H1 (cell line): ENCODE measurements at regions not wholly inside any gene's neighbourhood (a gene's known extent, or its start where the extent isn't known, plus 50 kb on each side); places are given as distances from the start of the nearest gene placed in this dataset.

ENCODE experiments used
- CTCF ChIA-PET: fragments of 300-600 bp; sonication (Branson Sonifier 250); formaldehyde crosslinking; loops from one replicate; lab custom pipeline; 2021; ENCODE audit not compliant: partially characterized antibody; lab: Charles Lee
- POLR2A ChIA-PET: fragments of 300-600 bp; sonication (Branson Sonifier 250); formaldehyde crosslinking; loops from one replicate; lab custom pipeline; 2021; ENCODE audit warnings: inconsistent platforms; ENCODE audit not compliant: partially characterized antibody; lab: Charles Lee
- DNase-seq, 2 experiments: peaks; one replicate each; pipeline versions ENCODE4 v3.0.0 to v3.0.0-alpha.2; 2010 to 2022; ENCODE audit warnings: low spot score in 2 of 2, low read depth in 1 of 2, mixed read lengths in 1 of 2
- FAIRE-seq: peaks from 2 replicates; lab custom pipeline; 2011; peaks lifted over from hg19 to GRCh38; lab: Jason Lieb, UNC
- H2AFZ ChIP-seq: 2 replicates; pipeline ENCODE4 v1.8.1; 2012; ENCODE audit warnings: low read length, inconsistent platforms
- H2AK5ac ChIP-seq: 2 replicates; pipeline ENCODE4 v1.6.1; 2013; ENCODE audit warnings: low read depth, low read length
- H2BK120ac ChIP-seq: replicated peaks from 2 replicates; pipeline ENCODE3; 2013; ENCODE audit warnings: low read depth, low read length, inconsistent platforms
- H2BK12ac ChIP-seq: 2 replicates; pipeline ENCODE4 v1.6.1; 2013; ENCODE audit warnings: low read depth, low read length
- H2BK15ac ChIP-seq: 2 replicates; pipeline ENCODE4 v1.6.1; 2013; ENCODE audit warnings: low read length
- H2BK20ac ChIP-seq: 2 replicates; pipeline ENCODE4 v1.6.1; 2013; ENCODE audit warnings: low read length
- H2BK5ac ChIP-seq: 2 replicates; pipeline ENCODE4 v1.6.1; 2013; ENCODE audit warnings: low read depth, low read length
- H3K14ac ChIP-seq: 2 replicates; pipeline ENCODE4 v1.6.1; 2013; ENCODE audit warnings: inconsistent platforms; ENCODE audit not compliant: insufficient read length
- H3K18ac ChIP-seq: 2 replicates; pipeline ENCODE4 v1.6.1; 2013; ENCODE audit warnings: low read length; ENCODE audit errors: extremely low read depth
- H3K23ac ChIP-seq: 2 replicates; pipeline ENCODE4 v1.6.1; 2013; ENCODE audit warnings: inconsistent platforms; ENCODE audit not compliant: insufficient read length
- H3K23me2 ChIP-seq: 2 replicates; pipeline ENCODE4 v1.6.1; 2013; ENCODE audit warnings: low read depth, low read length
- H3K27ac ChIP-seq: 2 replicates; pipeline ENCODE4 v1.6.1; 2011; ENCODE audit warnings: low read depth, low read length, inconsistent platforms
- H3K27me3 ChIP-seq, 4 experiments: replicated peaks in 1 of 4; 1 replicate in 1 of 4; 2 replicates in 3 of 4; pipeline versions ENCODE4 v1.6.1 to v1.8.1; 2011 to 2013; ENCODE audit warnings: low read length in 3 of 4, mild to moderate bottlenecking in 3 of 4, inconsistent platforms in 2 of 4, mixed read lengths in 2 of 4, moderate library complexity in 1 of 4; ENCODE audit not compliant: control insufficient read depth in 3 of 4, insufficient read depth in 3 of 4; ENCODE audit errors: extremely low read depth in 1 of 4
- H3K36me3 ChIP-seq, 4 experiments: 2 replicates each; pipeline versions ENCODE4 v1.6.1 to v1.8.1; 2011 to 2013; ENCODE audit warnings: mild to moderate bottlenecking in 4 of 4, low read length in 3 of 4, moderate library complexity in 2 of 4, control low read depth in 1 of 4, inconsistent platforms in 1 of 4; ENCODE audit not compliant: insufficient read depth in 4 of 4, control insufficient read depth in 2 of 4
- H3K4ac ChIP-seq: replicated peaks from 2 replicates; pipeline ENCODE3; 2013; ENCODE audit warnings: low read length, low read depth, mixed read lengths, inconsistent platforms; ENCODE audit not compliant: insufficient read length
- H3K4me1 ChIP-seq, 4 experiments: replicated peaks in 1 of 4; 1 replicate in 1 of 4; 2 replicates in 3 of 4; pipeline versions ENCODE4 v1.6.1 to v1.8.1; 2011 to 2013; ENCODE audit warnings: low read length in 3 of 4, inconsistent platforms in 2 of 4, mixed read lengths in 1 of 4; ENCODE audit not compliant: insufficient read depth in 4 of 4, control insufficient read depth in 3 of 4
- H3K4me2 ChIP-seq, 2 experiments: 2 replicates each; pipeline versions ENCODE4 v1.6.1 to v1.8.1; 2011 to 2013; ENCODE audit warnings: low read depth in 2 of 2, low read length in 2 of 2, control low read depth in 1 of 2, inconsistent platforms in 1 of 2, mild to moderate bottlenecking in 1 of 2; ENCODE audit not compliant: insufficient read depth in 1 of 2
- H3K4me3 ChIP-seq, 4 experiments: fragments of 200-600, 300-600 bp in 1 of 4; sonication (generic), shearing (Covaris generic), sonication (Bioruptor Twin) in 1 of 4; 2 replicates each; pipeline versions ENCODE4 v1.5.1 to v1.8.1; 2011 to 2016; ENCODE audit warnings: low read length in 4 of 4, low read depth in 3 of 4, control low read depth in 2 of 4, inconsistent platforms in 2 of 4, mild to moderate bottlenecking in 2 of 4, mixed read lengths in 1 of 4, moderate library complexity in 1 of 4; ENCODE audit not compliant: insufficient read depth in 2 of 4; ENCODE audit errors: extremely low read depth in 1 of 4
- H3K56ac ChIP-seq: replicated peaks from 2 replicates; pipeline ENCODE3; 2013; ENCODE audit warnings: low read depth, mild to moderate bottlenecking, mixed read lengths, low read length, inconsistent platforms; ENCODE audit not compliant: insufficient read length
- H3K79me1 ChIP-seq: 2 replicates; pipeline ENCODE4 v1.6.1; 2013; ENCODE audit warnings: low read depth, low read length, control low read depth
- H3K79me2 ChIP-seq, 2 experiments: 2 replicates each; pipeline versions ENCODE4 v1.6.1 to v1.8.1; 2012 to 2013; ENCODE audit warnings: low read length in 2 of 2, mild to moderate bottlenecking in 2 of 2, inconsistent platforms in 1 of 2; ENCODE audit not compliant: insufficient read depth in 2 of 2, control insufficient read depth in 1 of 2
- H3K9ac ChIP-seq, 4 experiments: replicated peaks in 1 of 4; 1 replicate in 1 of 4; 2 replicates in 3 of 4; pipeline versions ENCODE4 v1.6.1 to v1.8.1; 2011 to 2013; ENCODE audit warnings: low read depth in 3 of 4, low read length in 3 of 4, control low read depth in 2 of 4, mild to moderate bottlenecking in 2 of 4, moderate library complexity in 2 of 4, inconsistent platforms in 1 of 4; ENCODE audit errors: extremely low read depth in 1 of 4
- H3K9me3 ChIP-seq, 2 experiments: 2 replicates each; pipeline versions ENCODE4 v1.6.1 to v1.8.1; 2012 to 2013; ENCODE audit warnings: mild to moderate bottlenecking in 2 of 2, moderate library complexity in 2 of 2, control low read depth in 1 of 2, inconsistent platforms in 1 of 2, low read depth in 1 of 2, low read length in 1 of 2, mixed read lengths in 1 of 2; ENCODE audit not compliant: insufficient read depth in 2 of 2
- H4K20me1 ChIP-seq, 2 experiments: replicated peaks in 1 of 2; 2 replicates each; pipeline versions ENCODE3 to v1.8.1; 2011 to 2013; ENCODE audit warnings: inconsistent platforms in 2 of 2, low read length in 2 of 2, mild to moderate bottlenecking in 1 of 2; ENCODE audit not compliant: insufficient read depth in 2 of 2, control insufficient read depth in 1 of 2
- H4K5ac ChIP-seq: 2 replicates; pipeline ENCODE4 v1.6.1; 2013; ENCODE audit warnings: low read length, low read depth, mixed read lengths, inconsistent platforms; ENCODE audit not compliant: insufficient read length
- H4K8ac ChIP-seq: 2 replicates; pipeline ENCODE4 v1.8.0; 2013; ENCODE audit warnings: mild to moderate bottlenecking, moderate library complexity, low read length, inconsistent platforms; ENCODE audit not compliant: insufficient read depth; ENCODE audit errors: extremely low read depth
- H4K91ac ChIP-seq: replicated peaks from 2 replicates; pipeline ENCODE3; 2013; ENCODE audit warnings: low read length, mixed read lengths, inconsistent platforms; ENCODE audit not compliant: insufficient read length
- CREB1 ChIP-seq: IDR thresholded peaks from 2 replicates; pipeline ENCODE4 v1.6.1; 2012; ENCODE audit warnings: inconsistent platforms
- EGR1 ChIP-seq: IDR thresholded peaks from 2 replicates; pipeline ENCODE4 v1.6.1; 2011; ENCODE audit warnings: low read depth, low read length, borderline replicate concordance
- POU5F1 ChIP-seq: IDR thresholded peaks from 2 replicates; pipeline ENCODE4 v1.6.1; 2011; ENCODE audit warnings: low read depth, mild to moderate bottlenecking, low read length, moderate library complexity
- TAF1 ChIP-seq: IDR thresholded peaks from 2 replicates; pipeline ENCODE4 v1.6.1; 2011; ENCODE audit warnings: mild to moderate bottlenecking, low read depth, low read length
- WGBS, 2 experiments: shearing (Covaris generic) in 1 of 2; methylation state at CpG; one replicate each; pipeline versions ENCODE4 v1.1.6 to v1.1.7; 2013 to 2015; ENCODE audit warnings: low lambda C conversion rate in 2 of 2, mixed read lengths in 2 of 2, inconsistent platforms in 1 of 2, low coverage in 1 of 2, missing lambda C conversion rate in 1 of 2; ENCODE audit not compliant: insufficient replicate concordance in 2 of 2, insufficient coverage in 1 of 2, insufficient read length in 1 of 2; ENCODE audit errors: extremely low coverage in 1 of 2, missing lambda C conversion rate in 1 of 2; 5-methylcytosine and 5-hydroxymethylcytosine counted together
- TF ChIP-seq, protein P1 (sequence below): IDR thresholded peaks from 2 replicates; pipeline ENCODE4 v1.6.1; 2012; ENCODE audit warnings: inconsistent platforms

GRCh38 chr12:4036671-4037271 is 163.6 kb upstream of the PARP11 start:
- no peaks in the 10 kb centered on the region for H3K79me2 ChIP-seq
- no peak overlapping the region for H2AFZ ChIP-seq
- H3K79me1 ChIP-seq: no peaks in the 10 kb centered on the region
- H3K4ac ChIP-seq: no peak overlapping the region
- H3K4me2 ChIP-seq: no peak overlapping the region
- H4K8ac ChIP-seq: no peak overlapping the region
- no peak overlapping the region for H3K56ac ChIP-seq
- H3K9ac ChIP-seq: no peak overlapping the region
- H4K5ac ChIP-seq: no peak overlapping the region
- H3K23me2 ChIP-seq: no peaks in the 10 kb centered on the region; the same call in 1 of the 2 replicates
- no peak overlapping the region for H2AK5ac ChIP-seq
- H3K18ac ChIP-seq: no peak overlapping the region
- POLR2A ChIA-PET: interaction anchor here (1.0 to 1.1 kb wide), 2 partner anchors 10 to 37 kb away, joined by 4 read pairs; no protein-coding TSS in a partner anchor
- no peak overlapping the region for H2BK5ac ChIP-seq
- peaks cover 0 to 5% (median 2%) of the 10 kb centered on the region in 4 experiments; a peak in 4 of 7 replicates for H3K27me3 ChIP-seq
- CTCF ChIA-PET: interaction anchor here (0.9 to 9.5 kb wide), 24 partner anchors 8 to 285 kb away, joined by 3 to 273 read pairs (median 5); no protein-coding TSS in a partner anchor
- no peaks in the 10 kb centered on the region for H3K9me3 ChIP-seq
- H2BK120ac ChIP-seq: no peak overlapping the region
- no peak overlapping the region for H3K27ac ChIP-seq
- H2BK20ac ChIP-seq: peak overlapping the region; percentile 86; the same call in 1 of the 2 replicates
- H2BK12ac ChIP-seq: no peak overlapping the region
- no peak overlapping the region for H3K23ac ChIP-seq
- no peak overlapping the region for H4K91ac ChIP-seq
- H4K20me1 ChIP-seq: no peaks in the 10 kb centered on the region
- FAIRE-seq: no peak
- H3K36me3 ChIP-seq: no peaks in the 10 kb centered on the region; a peak in 1 of 8 replicates
- DNase-seq: no peak
- H3K14ac ChIP-seq: no peak overlapping the region
- WGBS, 2 experiments: 96% methylated on average over 9 of the region's 9 CpGs; no CpG with 5 or more reads in 1 of the 2 experiments
- H2BK15ac ChIP-seq: no peak overlapping the region
- peaks cover 0 to 6% (median under 1%) of the 10 kb centered on the region in 4 experiments; a peak in 3 of 7 replicates for H3K4me1 ChIP-seq
- H3K4me3 ChIP-seq: no peak overlapping the region
- no peak for TF ChIP-seq CREB1
- no peak for TF ChIP-seq TAF1
- no peak for TF ChIP-seq POU5F1
- TF ChIP-seq, protein P1, sequence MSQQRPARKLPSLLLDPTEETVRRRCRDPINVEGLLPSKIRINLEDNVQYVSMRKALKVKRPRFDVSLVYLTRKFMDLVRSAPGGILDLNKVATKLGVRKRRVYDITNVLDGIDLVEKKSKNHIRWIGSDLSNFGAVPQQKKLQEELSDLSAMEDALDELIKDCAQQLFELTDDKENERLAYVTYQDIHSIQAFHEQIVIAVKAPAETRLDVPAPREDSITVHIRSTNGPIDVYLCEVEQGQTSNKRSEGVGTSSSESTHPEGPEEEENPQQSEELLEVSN: no peak
- TF ChIP-seq EGR1: no peak
